Bone marrow (tissue), 2 donors: ENCODE measurements at regions not wholly inside any gene's neighbourhood (a gene's known extent, or its start where the extent isn't known, plus 50 kb on each side); places are given as distances from the start of the nearest gene placed in this dataset.
"Not testable (repeated sequence)": the region's sequence is repeated elsewhere in the genome, so short reads cannot be mapped to it uniquely, and the experiment has no call there.

Experiments used
- DNase-seq, 2 donors: peaks; one replicate each; lab custom pipeline; 2025; lab: John Stamatoyannopoulos, UW

GRCh38 chrY:14351590-14351989, 172.7 kb upstream of the NLGN4Y start:
- no peak for DNase-seq

DNA sequence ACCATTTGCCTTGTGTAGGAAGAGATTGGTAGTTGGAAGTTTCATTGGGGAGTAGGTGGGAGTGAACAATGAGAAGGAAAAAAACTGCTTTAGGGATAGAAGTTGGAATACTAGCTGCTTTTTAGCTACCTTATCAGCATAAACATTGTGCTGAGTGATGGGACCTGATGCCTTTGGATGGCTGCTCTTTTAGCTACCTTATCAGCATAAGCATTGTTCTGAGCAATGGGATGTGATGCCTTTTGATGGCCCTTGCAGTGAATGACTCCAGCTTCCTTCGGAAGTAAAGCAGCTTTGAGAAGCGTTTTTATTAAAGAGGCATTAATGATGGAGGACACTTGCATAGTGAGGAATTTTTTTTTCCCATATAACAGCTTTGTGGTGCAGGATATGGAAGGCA, 168.2 kb upstream of the NLGN4Y start:
- no peak for DNase-seq

DNA sequence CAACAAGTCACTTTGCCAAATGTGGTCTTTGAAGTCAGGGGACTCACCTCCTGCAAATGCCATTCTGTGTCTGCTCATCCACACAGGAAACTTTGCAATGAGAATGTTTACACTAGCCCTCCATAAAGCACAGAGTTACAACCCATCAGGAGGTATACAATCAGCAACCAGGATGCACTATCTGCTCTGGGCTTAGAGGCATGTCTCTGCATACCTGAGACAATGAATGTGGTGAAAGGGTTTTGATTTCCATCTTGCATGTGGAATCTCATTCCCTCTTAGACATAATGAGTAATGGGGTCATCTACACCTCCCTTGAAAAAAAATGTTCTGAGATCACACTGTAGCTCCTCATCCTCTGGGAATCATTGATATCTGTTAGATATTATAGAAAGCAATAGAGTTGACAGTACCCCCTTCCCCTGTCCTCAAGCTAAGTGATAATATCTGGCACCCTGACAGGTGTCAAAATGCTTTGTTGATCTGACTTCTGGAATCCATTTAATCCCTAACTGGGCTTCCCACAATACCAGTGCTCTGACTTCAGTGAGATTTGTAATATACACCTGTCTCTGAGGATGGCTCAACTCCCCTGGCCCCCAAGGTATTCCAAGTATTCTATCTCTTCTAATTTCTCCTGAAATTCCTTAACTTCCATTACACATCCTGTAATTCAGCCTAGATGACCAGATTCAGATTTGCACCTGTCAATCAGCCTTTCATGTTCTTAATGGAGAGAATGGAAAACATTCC, 163.4 kb upstream of the NLGN4Y start:
- DNase-seq: no peak

DNA sequence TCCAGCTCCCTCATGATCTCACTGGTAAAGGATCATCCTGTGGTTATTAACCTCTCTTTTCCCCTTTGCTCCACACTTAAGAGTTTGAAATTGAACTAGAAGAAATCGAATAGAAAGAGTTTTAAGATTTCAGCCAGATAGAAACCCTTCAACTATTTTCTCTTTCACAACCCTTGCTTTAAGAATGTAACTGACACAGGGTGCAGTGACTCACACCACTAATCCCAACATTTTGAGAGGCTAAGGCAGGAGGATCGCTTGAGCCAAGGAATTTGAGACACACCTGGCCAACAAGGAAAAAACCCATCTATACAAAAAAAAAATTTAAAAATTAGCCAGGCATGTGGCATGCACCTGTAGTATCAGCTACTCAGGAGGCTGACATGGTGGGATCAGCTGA, 150.7 kb upstream of the NLGN4Y start:
- DNase-seq: no peak

GRCh38 chrY:14378217-14378616, 146.1 kb upstream of the NLGN4Y start:
- DNase-seq: no peak

DNA sequence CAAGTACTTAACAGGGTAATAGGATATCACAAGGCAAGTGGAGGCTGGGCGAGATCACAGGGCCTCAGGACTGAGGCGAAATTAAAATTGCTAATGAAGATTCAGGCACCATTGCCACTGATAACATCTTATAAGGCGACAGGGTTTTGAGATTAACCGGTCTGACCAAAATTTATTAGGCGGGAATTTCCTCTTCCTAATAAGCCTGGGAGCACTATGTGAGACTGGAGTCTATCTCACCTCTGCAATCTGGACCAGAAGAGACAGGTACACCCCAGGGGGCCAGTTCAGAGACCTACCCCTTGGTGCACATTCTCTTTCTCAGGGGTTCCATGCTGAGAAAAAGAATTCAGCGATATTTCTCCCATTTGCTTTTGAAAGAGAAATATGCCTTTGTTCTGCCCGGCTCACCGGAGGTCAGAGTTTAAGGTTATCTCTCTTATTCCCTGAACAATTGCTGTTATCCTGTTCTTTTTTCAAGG, 113.7 kb upstream of the NLGN4Y start:
- not testable (repeated sequence) for DNase-seq

DNA sequence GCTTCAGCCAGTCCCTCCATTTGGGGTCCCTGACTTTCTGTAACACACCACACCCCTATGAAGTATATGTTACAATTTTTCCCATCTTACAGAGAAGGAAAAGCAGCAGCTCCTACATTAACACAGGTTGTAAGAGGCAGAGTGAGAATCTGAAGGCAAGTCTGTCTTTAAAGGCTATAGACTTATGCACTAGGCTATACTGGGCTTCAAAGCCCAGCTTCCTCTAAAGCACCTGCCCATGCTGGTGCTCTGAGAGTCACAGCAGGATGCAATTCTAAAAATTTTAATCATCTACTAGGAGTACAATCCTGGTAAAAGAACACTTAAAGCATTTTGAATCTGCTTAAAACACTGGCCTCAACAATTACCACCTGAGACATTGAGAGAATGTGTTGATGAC, 113.0 kb upstream of the NLGN4Y start:
- DNase-seq: no peak

DNA sequence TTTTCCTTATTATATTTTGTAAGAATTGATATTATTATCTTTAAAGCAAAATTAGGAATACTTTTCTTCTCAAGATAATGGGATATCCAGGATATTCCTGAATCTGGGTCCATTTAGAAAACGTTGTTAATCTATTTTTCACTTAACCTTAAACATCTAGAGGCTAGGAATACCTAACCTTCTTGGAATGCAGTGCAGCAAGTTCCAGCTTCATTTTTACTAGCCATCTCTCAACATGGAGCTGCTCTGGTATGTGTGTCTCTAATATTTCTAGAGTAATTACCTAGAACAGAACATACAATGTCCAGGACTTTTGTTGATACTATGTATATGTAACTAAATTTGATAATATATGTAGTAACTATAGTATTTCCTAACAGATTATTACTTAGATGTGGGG, 87.8 kb upstream of the NLGN4Y start:
- DNase-seq: no peak

GRCh38 chrY:14437626-14438025, 86.7 kb upstream of the NLGN4Y start:
- no peak for DNase-seq

GRCh38 chrY:14438395-14438794, 85.9 kb upstream of the NLGN4Y start:
- DNase-seq: no peak

DNA sequence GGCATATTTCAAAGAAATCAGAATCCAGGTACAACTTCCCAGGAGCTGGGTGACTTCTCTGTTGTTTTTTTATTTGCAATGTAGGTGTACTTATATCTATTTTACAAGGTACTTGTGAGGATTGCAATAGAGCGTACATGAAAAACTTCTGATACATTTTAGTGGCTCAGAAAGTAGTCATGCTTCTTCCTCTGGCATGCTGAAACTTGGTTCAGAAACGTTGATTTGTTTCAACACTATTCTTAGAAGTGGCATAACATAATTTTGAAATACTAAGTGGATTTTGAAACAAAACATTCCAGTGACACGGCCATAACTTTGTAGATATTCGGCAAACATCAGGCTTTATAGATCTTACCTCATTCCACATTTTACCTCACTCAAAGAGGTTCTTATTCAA, 79.8 kb upstream of the NLGN4Y start:
- DNase-seq: no peak

GRCh38 chrY:14468151-14468683, 56.1 kb upstream of the NLGN4Y start:
- no peak for DNase-seq

- DNase-seq: no peak
Observed at GRCh38 chrY:14472421-14472820, 51.9 kb upstream of the NLGN4Y start.

DNA sequence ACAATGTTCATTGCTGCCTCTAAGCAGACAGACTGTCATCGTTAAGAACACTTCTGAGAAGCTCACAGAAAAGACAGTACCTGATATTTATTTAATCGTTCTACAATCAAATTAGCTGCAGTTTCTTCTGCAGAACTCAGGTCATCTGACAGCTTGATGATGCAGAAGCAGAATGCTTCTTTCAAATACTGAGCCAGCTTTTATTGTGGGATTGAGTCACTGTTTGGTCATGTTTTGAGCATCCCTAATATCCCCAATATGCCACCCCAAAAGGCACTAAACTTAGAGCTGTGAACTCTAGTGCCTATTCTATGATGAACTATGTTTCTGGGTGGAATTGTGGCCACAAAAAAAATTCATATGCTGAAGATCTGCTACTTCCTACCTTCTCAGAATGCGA, 51.0 kb upstream of the NLGN4Y start:
- DNase-seq: no peak
